Type B pancreatic cell (in vitro differentiated cells): ENCODE measurements at regions not wholly inside any gene's neighbourhood (a gene's known extent, or its start where the extent isn't known, plus 50 kb on each side); places are given as distances from the start of the nearest gene placed in this dataset.

Source experiments
- DNase-seq: peaks from one replicate; pipeline ENCODE4 v3.0.0; 2021; ENCODE audit warnings: mixed read lengths; ENCODE audit not compliant: unreplicated experiment; ENCODE audit errors: extremely low spot score
- H3K27ac Mint-ChIP-seq: 2 replicates; pipeline ENCODE4 v1.8.0; 2021; ENCODE audit warnings: mild to moderate bottlenecking, mixed read lengths
- H3K27me3 Mint-ChIP-seq: 2 replicates; pipeline ENCODE4 v1.8.0; 2021; ENCODE audit warnings: mixed read lengths
- H3K36me3 Mint-ChIP-seq: 2 replicates; pipeline ENCODE4 v1.8.0; 2021; ENCODE audit warnings: mixed read lengths
- H3K4me1 Mint-ChIP-seq: one replicate; pipeline ENCODE4 v1.8.0; 2021; ENCODE audit warnings: mixed read lengths; ENCODE audit not compliant: unreplicated experiment
- H3K4me3 Mint-ChIP-seq: 2 replicates; pipeline ENCODE4 v1.8.0; 2021; ENCODE audit warnings: mild to moderate bottlenecking, mixed read lengths
- H3K9me3 Mint-ChIP-seq: 2 replicates; pipeline ENCODE4 v1.8.0; 2021; ENCODE audit warnings: mixed read lengths
- TF ChIP-seq, protein P1 (sequence below): fragments of 200-600 bp; sonication (generic); conservative IDR thresholded peaks from 2 replicates; pipeline ENCODE4 v1.5.0; 2021; ENCODE audit warnings: antibody characterized with exemption, mild to moderate bottlenecking

DNA sequence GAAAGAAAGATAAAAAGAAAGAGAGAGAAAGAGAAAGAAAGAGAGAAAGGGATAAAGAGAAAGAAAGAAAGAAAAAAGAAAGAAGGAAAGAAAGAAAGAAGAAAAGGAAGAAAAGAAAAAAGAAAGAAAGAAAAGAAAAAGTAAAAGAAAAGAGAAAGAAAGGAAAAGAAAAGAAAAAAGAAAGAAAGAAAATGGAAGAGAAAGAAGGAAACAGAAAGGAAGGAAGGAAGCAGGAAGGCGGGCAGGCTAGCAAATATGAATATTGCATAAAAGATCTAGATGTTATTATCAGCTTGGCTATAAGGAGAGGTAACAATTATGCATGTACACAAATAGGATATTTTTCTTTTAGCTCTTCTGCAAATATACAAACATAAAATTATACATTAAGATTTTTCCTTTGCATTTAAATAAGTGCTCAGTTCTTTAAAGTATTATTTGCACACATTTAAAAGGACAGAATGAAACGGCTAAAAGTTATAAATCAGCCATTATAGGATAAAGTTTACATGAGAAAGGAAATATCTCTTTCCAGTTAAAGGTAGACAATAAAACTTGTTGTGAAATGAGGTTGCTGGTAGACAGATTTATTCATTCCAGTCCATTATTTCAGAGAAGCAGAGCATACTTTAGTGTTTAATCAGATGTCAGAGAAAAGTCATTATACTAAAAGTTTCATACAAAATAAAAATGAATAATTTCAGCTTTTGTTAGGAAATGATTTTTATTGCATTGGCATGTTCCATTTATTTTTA is 511.4 kb downstream of the KCNJ3 start:
- Mint-ChIP-seq H3K27ac (no peak overlapping the region), H3K4me1 (no peaks in the 10 kb centered on the region), H3K4me3 (no peak overlapping the region), H3K9me3 (no peaks in the 10 kb centered on the region), H3K27me3 (no peaks in the 10 kb centered on the region), H3K36me3 (no peaks in the 10 kb centered on the region)
- DNase-seq, result no peak
- TF ChIP-seq, protein P1, sequence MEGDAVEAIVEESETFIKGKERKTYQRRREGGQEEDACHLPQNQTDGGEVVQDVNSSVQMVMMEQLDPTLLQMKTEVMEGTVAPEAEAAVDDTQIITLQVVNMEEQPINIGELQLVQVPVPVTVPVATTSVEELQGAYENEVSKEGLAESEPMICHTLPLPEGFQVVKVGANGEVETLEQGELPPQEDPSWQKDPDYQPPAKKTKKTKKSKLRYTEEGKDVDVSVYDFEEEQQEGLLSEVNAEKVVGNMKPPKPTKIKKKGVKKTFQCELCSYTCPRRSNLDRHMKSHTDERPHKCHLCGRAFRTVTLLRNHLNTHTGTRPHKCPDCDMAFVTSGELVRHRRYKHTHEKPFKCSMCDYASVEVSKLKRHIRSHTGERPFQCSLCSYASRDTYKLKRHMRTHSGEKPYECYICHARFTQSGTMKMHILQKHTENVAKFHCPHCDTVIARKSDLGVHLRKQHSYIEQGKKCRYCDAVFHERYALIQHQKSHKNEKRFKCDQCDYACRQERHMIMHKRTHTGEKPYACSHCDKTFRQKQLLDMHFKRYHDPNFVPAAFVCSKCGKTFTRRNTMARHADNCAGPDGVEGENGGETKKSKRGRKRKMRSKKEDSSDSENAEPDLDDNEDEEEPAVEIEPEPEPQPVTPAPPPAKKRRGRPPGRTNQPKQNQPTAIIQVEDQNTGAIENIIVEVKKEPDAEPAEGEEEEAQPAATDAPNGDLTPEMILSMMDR, result no peak

DNA sequence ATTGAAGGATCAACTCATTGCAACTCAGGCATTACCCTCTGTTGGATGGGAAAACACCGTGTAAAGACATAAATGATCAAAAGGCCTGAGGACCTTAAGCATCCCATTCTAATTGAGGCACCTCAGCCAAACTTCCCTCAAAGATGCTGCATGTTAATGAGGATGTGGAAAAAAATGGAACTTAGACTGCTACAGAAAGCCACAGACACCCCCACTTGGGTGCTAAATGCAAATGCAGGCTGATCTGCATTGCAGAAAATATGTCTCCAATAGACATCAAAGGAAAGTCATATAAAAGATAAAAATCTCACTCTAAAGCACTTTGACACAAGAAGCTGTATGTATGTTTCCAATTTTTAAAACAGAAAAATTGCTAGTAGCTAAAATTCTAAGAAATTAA is 504.7 kb downstream of the KCNJ3 start:
- Mint-ChIP-seq H3K27me3 (no peaks in the 10 kb centered on the region), H3K9me3 (no peaks in the 10 kb centered on the region), H3K4me3 (no peak overlapping the region), H3K4me1 (no peaks in the 10 kb centered on the region), H3K27ac (no peak overlapping the region), H3K36me3 (no peaks in the 10 kb centered on the region)
- no peak for DNase-seq
- TF ChIP-seq, protein P1, result no peak

DNA sequence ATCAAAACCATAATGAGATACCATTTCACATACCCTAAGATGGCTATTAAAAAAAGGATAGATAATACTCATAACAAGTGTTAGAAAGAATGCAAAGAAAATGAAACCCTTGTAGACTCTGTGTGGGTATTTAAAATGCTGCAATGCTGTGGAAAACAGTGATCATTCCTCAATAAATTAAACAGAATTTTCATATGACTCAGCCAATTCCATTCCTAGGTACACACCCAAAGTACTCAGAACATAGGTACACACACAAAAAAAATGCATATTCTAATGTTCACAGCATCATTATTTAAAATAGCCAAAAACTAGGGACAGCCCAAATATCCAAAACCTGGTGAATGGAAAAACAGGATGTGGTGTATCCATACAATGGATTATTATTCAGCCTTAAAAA is 502.3 kb downstream of the KCNJ3 start:
- Mint-ChIP-seq H3K4me3 (no peak overlapping the region), H3K9me3 (no peaks in the 10 kb centered on the region), H3K4me1 (no peaks in the 10 kb centered on the region), H3K36me3 (no peaks in the 10 kb centered on the region), H3K27ac (no peak overlapping the region), H3K27me3 (no peaks in the 10 kb centered on the region)
- no peak for DNase-seq
- TF ChIP-seq, protein P1, result no peak

DNA sequence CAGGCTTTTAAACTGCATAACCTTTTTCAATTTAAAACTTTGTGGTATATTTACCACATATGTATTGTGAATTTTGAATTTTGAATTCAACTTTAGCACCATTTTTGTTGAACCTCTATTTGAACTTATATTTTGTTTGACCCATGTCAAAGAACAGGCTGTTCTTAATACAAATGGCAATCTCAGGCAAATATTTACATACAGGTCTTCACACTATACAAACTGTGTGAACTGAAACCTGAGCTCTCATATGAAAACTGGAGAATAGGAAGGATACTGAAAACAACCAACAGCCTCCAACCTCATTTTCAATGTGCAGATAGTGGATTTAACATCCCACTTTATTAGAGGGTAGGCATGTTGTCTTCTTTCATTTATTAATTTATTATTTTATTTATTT is 491.8 kb downstream of the KCNJ3 start:
- Mint-ChIP-seq H3K4me3 (no peak overlapping the region), H3K9me3 (no peaks in the 10 kb centered on the region), H3K27ac (no peak overlapping the region), H3K27me3 (no peaks in the 10 kb centered on the region), H3K36me3 (no peaks in the 10 kb centered on the region), H3K4me1 (no peaks in the 10 kb centered on the region)
- TF ChIP-seq, protein P1, result no peak
- no peak for DNase-seq

DNA sequence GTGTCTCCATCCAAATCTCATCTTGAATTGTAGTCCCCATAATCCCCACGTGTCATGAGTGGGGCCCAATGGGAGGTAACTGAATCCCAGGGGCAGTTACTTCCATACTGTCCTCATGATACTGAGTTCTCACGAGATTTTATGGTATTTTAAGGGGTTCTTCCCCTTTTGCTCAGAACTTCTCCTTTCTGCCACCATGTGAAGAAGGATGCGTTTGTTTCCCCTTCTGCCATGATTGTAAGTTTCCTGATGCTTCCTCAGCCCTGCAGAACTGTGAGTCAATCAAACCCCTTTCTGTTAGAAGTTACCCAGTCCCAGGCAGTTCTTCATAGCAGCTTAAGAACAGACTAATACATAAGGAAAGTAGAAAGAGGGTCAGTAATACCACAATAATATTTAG is 480.4 kb downstream of the KCNJ3 start:
- H3K27ac Mint-ChIP-seq, result no peak overlapping the region
- H3K36me3 Mint-ChIP-seq, result no peaks in the 10 kb centered on the region
- DNase-seq, result no peak
- no peaks in the 10 kb centered on the region for H3K9me3 Mint-ChIP-seq
- no peak overlapping the region for H3K4me3 Mint-ChIP-seq
- TF ChIP-seq, protein P1, result no peak
- no peaks in the 10 kb centered on the region for H3K27me3 Mint-ChIP-seq
- H3K4me1 Mint-ChIP-seq, result no peaks in the 10 kb centered on the region
